GM18511 (cell line): ENCODE measurements at regions not wholly inside any gene's neighbourhood (a gene's known extent, or its start where the extent isn't known, plus 50 kb on each side); places are given as distances from the start of the nearest gene placed in this dataset.
"Not testable (repeated sequence)": the region's sequence is repeated elsewhere in the genome, so short reads cannot be mapped to it uniquely, and the experiment has no call there.

Source experiments
- ATAC-seq: cut with Tn5 transposase; IDR thresholded peaks from one replicate; pipeline ENCODE4 v1.9.1; 2021; ENCODE audit warnings: mild to moderate bottlenecking, moderate library complexity; ENCODE audit not compliant: unreplicated experiment

DNA sequence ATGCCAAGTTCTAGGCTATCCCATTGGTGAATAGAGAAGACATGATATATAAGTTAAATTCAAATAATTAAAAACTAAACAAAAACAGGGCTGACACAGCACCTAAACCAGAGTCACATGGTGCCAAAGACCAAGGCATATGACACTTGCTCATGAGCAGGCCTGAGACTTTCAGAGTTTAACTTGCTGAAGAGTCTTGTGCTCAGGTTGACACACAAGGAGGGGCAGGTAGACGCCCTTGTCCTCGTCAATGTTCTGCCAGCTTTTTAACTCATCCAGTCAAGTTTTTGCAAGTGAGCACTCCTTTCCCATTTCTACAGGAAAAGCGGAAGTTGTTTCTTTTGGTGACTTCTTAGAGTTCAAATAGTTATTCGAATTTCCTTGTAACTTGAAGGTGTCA, 289.7 kb downstream of the CYRIA start:
- no peak for ATAC-seq

DNA sequence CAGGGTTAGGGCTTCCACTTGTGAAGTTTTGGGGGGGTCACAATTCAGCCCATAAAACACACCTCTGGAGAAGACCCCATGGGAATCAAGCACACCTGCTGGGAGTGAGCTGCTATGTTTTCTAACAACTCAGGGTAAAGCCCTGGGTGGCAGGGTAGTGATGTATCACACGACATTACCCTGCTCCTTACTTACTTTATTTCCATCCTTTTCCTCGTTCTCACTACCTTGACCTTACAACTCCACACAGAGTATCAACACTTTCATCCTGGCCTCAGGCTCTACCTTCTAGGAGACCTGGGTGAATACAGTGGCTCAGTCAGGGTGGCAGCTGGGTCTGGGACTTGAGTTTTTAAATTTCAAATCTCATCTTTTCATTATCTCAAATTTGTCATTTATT, 290.3 kb downstream of the CYRIA start:
- ATAC-seq, result no peak

- no peak for ATAC-seq
Observed at GRCh38 chr2:16374671-16375070, 291.0 kb downstream of the CYRIA start.

DNA sequence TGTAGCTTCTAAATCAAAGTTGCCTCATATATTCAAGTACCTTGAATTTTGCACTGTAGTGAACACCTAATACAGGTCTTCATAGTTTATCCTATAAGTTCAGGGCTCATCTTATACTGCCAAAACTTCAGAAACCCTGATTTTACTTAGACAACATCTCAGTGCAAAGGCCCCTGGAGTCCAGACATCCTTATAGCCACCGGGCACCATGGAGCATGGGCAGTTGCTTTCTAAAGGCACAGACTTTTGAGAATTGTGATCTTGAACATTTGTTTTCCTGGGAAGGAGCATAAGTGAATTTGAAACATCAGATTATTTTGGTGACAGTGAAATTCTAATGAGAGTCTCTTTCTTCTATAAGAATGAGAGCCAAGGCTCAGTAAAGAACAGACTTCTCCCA, 292.3 kb downstream of the CYRIA start:
- ATAC-seq, result no peak

DNA sequence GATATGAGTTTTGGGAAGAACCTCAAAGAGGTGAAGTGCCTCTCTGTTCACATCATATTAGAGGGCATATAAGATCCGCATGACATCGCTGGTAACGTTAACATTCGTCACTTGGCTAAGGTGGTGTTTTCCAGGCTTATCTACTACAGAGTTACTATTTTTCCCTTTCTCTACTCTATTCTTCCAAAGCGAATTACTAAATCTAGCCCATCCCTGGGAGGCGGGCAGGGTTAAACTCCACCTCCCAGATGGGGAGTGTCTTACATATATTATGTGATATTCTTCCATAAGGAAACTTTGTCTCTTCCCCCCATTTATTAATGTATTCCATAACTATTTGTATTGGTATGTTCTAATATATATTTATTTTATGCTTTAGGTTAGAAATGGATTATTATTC, 293.9 kb downstream of the CYRIA start:
- ATAC-seq, result no peak

DNA sequence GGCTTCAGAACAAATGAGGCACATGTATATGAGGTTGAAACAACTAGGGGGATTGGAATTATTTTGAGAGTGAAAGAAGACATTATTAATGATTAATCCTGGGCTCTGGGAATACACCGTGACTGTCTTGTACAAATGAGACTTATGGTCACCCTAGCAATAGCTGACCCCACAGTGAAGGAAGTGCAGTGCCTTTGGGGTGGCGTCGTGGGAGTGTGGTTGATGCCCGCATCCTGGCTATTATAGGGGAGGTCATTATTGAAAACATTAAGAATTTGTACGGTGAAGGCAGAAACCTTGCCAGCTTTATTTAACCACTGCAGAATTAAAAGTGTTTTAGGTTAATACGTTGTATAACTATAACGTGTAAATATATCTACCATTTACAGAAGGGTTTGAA, 296.7 kb downstream of the CYRIA start:
- ATAC-seq, result no peak

DNA sequence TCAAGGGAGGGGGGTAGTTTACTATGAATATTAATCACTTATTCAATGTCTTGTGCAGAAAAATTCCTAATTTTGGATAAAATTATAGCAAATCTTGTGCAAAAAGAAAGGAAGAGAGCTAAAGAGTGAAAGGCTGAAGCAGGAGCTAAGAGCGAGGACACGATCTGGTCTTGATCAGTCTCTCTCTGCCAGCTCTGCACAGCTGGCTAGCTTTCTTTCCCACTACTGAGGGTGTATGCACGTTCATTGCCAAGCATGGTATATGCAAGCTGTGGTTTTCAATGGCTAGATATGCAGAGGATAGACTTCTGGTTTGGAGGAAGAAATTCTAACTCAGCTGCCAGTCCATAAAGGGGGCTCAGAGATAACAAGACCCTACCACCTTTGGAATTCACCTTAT, 297.3 kb downstream of the CYRIA start:
- no peak for ATAC-seq

- ATAC-seq, result no peak
Observed at GRCh38 chr2:16365366-16365765, 300.3 kb downstream of the CYRIA start.

- no peak for ATAC-seq
Observed at GRCh38 chr2:16363581-16363980, 302.1 kb downstream of the CYRIA start.

GRCh38 chr2:16362611-16363010, 303.0 kb downstream of the CYRIA start:
- ATAC-seq, result no peak

DNA sequence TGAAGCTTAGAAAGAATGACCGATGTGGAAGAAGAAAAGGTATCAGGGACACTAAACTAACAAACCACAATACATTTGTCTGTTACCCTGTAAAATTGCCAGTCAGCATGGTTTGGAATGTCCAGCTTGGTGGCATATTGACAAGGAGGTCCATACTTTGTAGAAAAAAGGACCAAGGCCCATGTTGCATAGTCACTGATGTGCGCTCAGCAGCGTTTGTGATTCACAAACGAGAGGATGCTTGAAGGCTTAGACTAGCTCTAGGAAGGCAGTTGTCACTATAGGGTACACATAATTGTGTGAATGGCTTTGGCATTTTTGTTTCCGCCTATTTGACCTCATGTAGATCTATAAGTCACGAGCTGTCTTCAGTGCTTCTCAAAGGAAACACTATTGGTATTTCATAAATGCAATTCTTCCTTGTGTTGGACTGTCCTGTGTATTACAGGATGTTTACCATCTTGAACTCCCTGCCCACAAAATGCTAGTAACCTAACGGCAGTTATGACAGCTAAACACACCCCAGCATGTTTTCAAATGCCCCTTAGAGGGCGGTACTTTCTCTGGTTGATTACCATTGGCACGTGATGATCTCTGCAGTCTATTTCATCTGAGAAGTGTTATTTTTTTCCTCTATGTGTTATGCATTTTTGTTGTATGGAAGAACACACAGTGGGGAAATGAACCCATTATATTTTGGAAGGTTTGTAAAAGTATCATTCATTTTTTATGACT, 304.2 kb downstream of the CYRIA start:
- ATAC-seq, result no peak

DNA sequence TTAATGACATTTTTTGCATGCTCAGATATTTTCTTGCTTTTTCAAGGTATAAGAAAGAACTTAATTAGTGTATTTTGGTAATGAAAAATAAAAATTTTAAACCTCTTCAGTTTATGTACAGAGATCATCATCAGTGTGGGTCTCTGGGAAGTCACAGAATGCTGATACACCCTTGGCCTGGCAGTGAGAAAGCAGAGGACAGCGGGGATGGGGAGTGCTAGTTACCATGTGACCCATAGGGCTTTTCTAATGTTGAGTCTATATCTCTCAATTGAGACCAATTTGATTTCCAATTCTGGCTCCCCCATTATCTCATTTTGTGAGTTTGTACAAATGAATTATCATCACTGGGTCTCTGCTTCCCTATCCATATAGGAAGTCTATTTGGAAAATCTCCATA, 305.7 kb downstream of the CYRIA start:
- ATAC-seq, result no peak

- ATAC-seq, result no peak
Observed at GRCh38 chr2:16357188-16357587, 308.4 kb downstream of the CYRIA start.

GRCh38 chr2:16351541-16351940, 314.1 kb downstream of the CYRIA start:
- ATAC-seq, result no peak

GRCh38 chr2:16351137-16351536, 314.5 kb downstream of the CYRIA start:
- no peak for ATAC-seq

DNA sequence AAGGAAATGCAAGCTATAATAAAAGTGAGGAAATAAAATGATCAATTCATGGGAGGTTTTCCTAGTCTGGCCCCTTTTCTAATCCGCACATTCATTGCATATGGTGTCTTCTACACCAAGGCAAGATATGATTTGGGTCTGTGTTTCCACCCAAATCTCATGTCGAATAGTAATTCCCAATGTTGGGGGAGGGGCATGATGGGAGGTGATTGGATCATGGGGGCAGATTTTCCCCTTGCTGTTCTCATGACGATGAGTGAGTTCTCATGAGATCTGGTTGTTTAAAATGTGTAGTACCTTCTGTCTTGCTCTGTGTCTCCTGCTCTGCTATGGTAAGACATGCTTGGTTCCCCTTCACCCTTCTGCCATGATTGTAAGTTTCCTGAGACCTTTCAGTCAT, 315.4 kb downstream of the CYRIA start:
- ATAC-seq, result no peak

- no peak for ATAC-seq
Observed at GRCh38 chr2:16349811-16350210, 315.8 kb downstream of the CYRIA start.

GRCh38 chr2:16348821-16349515, 316.7 kb downstream of the CYRIA start:
- no peak for ATAC-seq

DNA sequence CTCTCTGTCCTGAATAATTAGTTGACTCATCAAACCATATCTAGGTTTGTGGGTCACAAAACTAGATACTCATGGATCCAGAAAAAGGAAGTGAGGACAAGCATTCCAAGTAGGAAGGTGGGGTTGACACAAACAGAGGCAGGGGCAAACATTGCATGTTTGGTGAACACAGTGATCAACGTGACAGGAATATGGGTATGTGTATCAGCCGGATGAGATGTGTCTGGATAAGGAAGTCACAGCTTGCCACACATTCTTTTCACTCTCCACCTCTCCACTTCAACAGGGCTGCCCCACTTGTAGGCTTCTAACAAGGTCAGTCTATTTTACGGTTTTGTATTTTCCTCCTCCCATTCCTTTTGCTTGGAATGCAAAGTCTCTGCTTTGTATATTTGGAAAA, 319.0 kb downstream of the CYRIA start:
- no peak for ATAC-seq

- not testable (repeated sequence) for ATAC-seq
Observed at GRCh38 chr2:16345231-16345630, 320.4 kb downstream of the CYRIA start.

DNA sequence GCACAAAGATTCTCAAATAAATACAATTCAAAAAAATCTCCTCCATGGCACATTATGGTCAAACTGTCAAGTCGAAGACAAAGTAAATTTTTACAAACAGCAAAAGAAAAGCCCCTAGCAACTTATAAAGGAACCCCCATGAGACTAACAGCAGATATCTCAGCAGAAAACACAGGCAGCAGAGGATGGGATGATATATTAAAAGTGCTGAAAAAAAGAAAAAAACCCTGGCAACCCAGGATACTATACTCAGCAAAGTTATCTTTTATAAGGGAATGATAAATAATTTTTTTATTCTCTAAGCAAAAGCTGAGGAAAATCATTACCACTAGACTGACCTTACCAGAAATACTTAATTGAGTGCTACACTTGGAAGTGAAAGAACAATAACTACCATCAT, 326.4 kb downstream of the CYRIA start:
- ATAC-seq, result no peak

- ATAC-seq, result no peak
Observed at GRCh38 chr2:16338026-16338425, 327.6 kb downstream of the CYRIA start.

- ATAC-seq, result no peak
Observed at GRCh38 chr2:16336916-16337315, 328.7 kb downstream of the CYRIA start.
